Activated CD8-positive, alpha-beta T cell treated with anti-CD3 and anti-CD28 coated beads for 36 hours (primary cell): ENCODE measurements at regions not wholly inside any gene's neighbourhood (a gene's known extent, or its start where the extent isn't known, plus 50 kb on each side); places are given as distances from the start of the nearest gene placed in this dataset.

Experiments
- ATAC-seq: fragments of 200-7000 bp; cut with Tn5 transposase; one replicate; pipeline ENCODE4 v1.10.0; 2021; ENCODE audit warnings: mild to moderate bottlenecking, moderate library complexity
- CTCF ChIA-PET: fragments of 350-600 bp; sonication (Branson Sonifier 250); formaldehyde crosslinking; loops from one replicate; lab custom pipeline; 2021; ENCODE audit warnings: antibody characterized with exemption; lab: Charles Lee
- POLR2A ChIA-PET: fragments of 350-600 bp; sonication (Branson Sonifier 250); formaldehyde crosslinking; loops from one replicate; lab custom pipeline; 2021; ENCODE audit warnings: antibody characterized with exemption; lab: Charles Lee
- DNase-seq: peaks from one replicate; pipeline ENCODE4 v3.0.0-alpha.2; 2020
- H3K27ac Mint-ChIP-seq: one replicate; pipeline ENCODE4 v1.8.0; 2021; ENCODE audit warnings: mild to moderate bottlenecking, mixed read lengths
- H3K27me3 Mint-ChIP-seq: one replicate; pipeline ENCODE4 v1.8.0; 2021; ENCODE audit warnings: mixed read lengths
- H3K36me3 Mint-ChIP-seq: one replicate; pipeline ENCODE4 v1.8.0; 2021; ENCODE audit warnings: low read depth, mixed read lengths
- H3K4me1 Mint-ChIP-seq: one replicate; pipeline ENCODE4 v1.8.0; 2021; ENCODE audit warnings: low read depth, mixed read lengths
- H3K4me3 Mint-ChIP-seq: one replicate; pipeline ENCODE4 v1.8.0; 2021; ENCODE audit warnings: mild to moderate bottlenecking, moderate library complexity, mixed read lengths
- H3K9me3 Mint-ChIP-seq: one replicate; pipeline ENCODE4 v1.8.0; 2021; ENCODE audit warnings: mixed read lengths
- intact Hi-C: fragments of 100-400 bp; cut with micrococcal nuclease; formaldehyde crosslinking; loops from one replicate; pipeline ENCODE4 v1.10.0; 2022
- TF ChIP-seq, protein P1 (sequence below): fragments of 200-600 bp; IDR thresholded peaks from one replicate; pipeline ENCODE4 v1.8.0; 2022; ENCODE audit warnings: antibody characterized with exemption, mild to moderate bottlenecking

DNA sequence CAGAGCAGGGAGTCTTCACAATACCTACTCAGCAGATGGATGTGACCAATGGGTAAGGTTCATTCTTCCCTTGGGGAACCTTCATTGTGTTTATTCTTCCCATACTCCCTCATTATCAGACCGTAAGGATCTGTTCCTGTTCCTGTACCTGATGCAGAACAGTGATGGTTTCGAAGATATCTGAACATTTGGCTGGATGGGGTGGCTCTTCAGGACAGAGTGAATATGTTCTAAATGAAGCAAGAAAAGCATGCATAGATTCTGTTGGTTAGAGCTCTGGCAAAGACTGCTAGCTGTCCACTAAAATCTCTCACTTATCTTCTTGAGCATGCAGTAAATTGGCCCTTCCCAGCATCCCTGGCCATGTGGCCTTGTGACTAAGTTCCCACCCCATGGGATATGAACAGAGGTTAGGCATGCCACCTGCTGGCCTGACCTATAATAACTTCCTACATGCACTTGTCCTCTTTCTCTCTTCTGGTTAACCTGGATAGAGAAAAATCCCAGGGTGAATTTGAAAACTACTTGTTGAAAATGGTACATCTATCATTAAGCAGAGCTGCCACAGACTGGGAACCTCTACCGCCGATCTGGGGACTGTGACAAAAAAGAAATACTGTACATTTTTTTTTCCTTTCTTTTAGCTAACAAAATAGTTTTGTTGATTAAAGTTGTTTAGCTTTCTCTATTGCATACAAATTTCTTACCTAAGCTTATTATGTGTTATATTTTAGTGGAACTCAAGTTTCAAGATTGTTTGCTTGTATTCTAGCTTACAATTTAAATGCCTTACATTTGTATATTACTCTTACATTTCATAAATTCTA lies 60.0 kb upstream of the BANK1 start:
- Mint-ChIP-seq H3K4me1 (no peaks in the 10 kb centered on the region), H3K4me3 (no peak overlapping the region), H3K9me3 (no peaks in the 10 kb centered on the region), H3K36me3 (no peaks in the 10 kb centered on the region), H3K27me3 (peaks cover 9% of the 10 kb centered on the region), H3K27ac (no peak overlapping the region)
- intact Hi-C loops = loop anchor here (2.0 kb wide), 1 partner anchor 562 kb away; no protein-coding TSS in a partner anchor
- TF ChIP-seq, protein P1, sequence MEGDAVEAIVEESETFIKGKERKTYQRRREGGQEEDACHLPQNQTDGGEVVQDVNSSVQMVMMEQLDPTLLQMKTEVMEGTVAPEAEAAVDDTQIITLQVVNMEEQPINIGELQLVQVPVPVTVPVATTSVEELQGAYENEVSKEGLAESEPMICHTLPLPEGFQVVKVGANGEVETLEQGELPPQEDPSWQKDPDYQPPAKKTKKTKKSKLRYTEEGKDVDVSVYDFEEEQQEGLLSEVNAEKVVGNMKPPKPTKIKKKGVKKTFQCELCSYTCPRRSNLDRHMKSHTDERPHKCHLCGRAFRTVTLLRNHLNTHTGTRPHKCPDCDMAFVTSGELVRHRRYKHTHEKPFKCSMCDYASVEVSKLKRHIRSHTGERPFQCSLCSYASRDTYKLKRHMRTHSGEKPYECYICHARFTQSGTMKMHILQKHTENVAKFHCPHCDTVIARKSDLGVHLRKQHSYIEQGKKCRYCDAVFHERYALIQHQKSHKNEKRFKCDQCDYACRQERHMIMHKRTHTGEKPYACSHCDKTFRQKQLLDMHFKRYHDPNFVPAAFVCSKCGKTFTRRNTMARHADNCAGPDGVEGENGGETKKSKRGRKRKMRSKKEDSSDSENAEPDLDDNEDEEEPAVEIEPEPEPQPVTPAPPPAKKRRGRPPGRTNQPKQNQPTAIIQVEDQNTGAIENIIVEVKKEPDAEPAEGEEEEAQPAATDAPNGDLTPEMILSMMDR = peak; percentile 61
- DNase-seq (peak; percentile 73), ATAC-seq (peak; percentile 74)
- ChIA-PET POLR2A (no interaction called here), CTCF (interaction anchor here (0.7 to 2.9 kb wide), 22 partner anchors 10 to 1639 kb away, joined by 3 to 20 read pairs (median 4); no protein-coding TSS in a partner anchor)

DNA sequence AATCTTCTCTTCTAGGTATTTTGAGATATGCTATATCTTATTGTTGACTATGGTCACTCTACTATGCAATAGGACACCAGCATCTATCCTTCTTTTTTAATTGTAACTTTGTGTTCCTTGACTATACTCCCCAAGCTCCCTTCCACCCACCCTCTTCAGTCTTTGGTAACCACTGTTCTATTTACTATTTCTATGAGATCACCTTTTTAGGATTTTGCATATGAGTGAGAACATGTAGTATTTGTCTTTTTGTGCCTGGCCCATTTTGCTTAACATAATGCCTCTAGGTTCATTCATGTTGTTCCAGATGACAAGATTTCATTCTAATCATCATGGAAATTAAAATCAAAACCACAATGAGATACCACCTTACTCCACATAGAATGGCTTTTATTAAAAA lies 63.3 kb upstream of the BANK1 start:
- Mint-ChIP-seq H3K27ac (no peak overlapping the region), H3K4me3 (no peak overlapping the region), H3K9me3 (no peaks in the 10 kb centered on the region), H3K4me1 (peaks cover 8% of the 10 kb centered on the region), H3K27me3 (peaks cover 5% of the 10 kb centered on the region), H3K36me3 (no peaks in the 10 kb centered on the region)
- ChIA-PET POLR2A (no interaction called here), CTCF (no interaction called here)
- ATAC-seq (no peak), DNase-seq (no peak)
- intact Hi-C loops = no loop called here
- TF ChIP-seq, protein P1 = no peak

DNA sequence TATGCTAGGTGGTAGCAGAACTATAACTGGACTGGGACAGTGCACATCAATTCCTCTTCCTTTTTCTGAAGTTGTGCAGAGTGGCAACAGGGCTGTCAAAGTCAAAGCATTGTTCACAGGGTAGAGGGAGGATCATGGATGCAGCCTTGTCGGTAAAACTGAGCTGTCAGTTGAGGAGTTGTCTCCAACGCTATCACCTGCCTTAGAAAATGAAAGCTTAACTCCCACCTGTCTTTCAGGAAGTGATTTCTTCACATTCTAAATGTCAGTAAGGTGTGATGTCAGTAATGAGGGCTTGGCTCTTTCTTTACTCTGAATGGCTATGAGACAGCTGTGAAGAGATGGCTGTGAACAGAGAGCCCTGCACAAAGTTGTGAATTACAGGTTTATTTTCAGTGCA lies 66.4 kb upstream of the BANK1 start:
- CTCF ChIA-PET = interaction anchor here (1.1 kb wide), 1 partner anchor 10 kb away, joined by 3 read pairs; no protein-coding TSS in a partner anchor
- H3K27me3 Mint-ChIP-seq = no peaks in the 10 kb centered on the region
- peak; percentile 85 for ATAC-seq
- no peak overlapping the region for H3K27ac Mint-ChIP-seq
- peak; percentile 8 for DNase-seq
- H3K36me3 Mint-ChIP-seq = no peaks in the 10 kb centered on the region
- peaks cover 8% of the 10 kb centered on the region for H3K4me1 Mint-ChIP-seq
- no peaks in the 10 kb centered on the region for H3K9me3 Mint-ChIP-seq
- H3K4me3 Mint-ChIP-seq = no peak overlapping the region
- TF ChIP-seq, protein P1 = no peak
- intact Hi-C loops = no loop called here
- POLR2A ChIA-PET = no interaction called here

DNA sequence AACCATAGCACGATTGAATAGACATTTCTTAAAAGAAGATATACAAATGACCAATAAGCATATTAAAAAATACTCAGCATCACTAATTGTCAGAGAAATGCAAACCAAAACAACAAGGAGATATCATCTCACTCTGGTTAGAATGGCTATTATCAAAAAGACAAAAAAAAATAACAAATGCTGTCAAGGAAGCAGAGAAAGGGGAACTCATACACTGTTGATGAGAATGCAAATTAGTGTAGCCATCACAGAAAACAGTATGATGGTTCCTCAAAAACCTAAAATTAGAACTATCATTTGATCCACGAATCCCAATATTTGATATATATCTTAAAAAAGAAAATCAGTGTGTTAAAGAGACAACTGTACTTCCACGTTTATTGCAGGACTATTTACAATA lies 71.7 kb upstream of the BANK1 start:
- Mint-ChIP-seq H3K4me1 (no peaks in the 10 kb centered on the region), H3K27ac (no peak overlapping the region), H3K27me3 (peaks cover 2% of the 10 kb centered on the region), H3K36me3 (no peaks in the 10 kb centered on the region), H3K4me3 (no peak overlapping the region), H3K9me3 (peaks cover 16% of the 10 kb centered on the region)
- TF ChIP-seq, protein P1 = no peak
- intact Hi-C loops = no loop called here
- ATAC-seq (no peak), DNase-seq (no peak)
- ChIA-PET POLR2A (no interaction called here), CTCF (interaction anchor here (1.0 kb wide), 1 partner anchor 12 kb away, joined by 5 read pairs; no protein-coding TSS in a partner anchor)

DNA sequence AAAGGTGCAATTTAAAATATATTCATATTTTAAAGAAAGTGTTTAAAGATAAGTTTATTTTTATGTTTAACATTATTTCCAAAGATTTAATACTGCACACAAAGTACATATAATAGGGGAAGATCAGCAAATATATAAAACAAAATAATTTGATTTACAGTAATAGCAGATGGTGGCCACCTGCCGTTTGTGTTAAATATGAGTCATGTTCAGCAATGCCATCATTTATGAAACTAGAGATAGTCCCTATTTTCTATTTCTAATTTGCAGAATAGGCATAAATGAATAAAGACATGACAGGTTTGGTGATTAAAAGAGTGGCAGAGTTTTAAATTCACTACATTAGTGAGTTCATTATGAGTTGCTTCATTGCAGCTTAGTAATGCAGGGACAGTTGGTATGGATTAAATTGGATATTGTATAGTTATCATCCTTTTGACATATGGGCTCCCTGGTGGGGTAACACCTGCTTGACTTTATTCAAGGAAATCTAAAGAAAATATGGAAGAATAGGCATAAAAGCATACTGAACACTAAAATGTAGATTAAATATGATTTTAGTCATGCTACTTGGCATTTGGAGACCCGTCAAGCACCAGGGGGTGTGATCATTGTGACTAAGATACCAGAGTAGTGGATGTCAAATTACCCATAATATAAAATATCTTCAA lies 78.8 kb upstream of the BANK1 start:
- Mint-ChIP-seq H3K27me3 (peaks cover 2% of the 10 kb centered on the region), H3K9me3 (peaks cover 9% of the 10 kb centered on the region), H3K4me3 (no peak overlapping the region), H3K27ac (no peak overlapping the region), H3K4me1 (no peaks in the 10 kb centered on the region), H3K36me3 (no peaks in the 10 kb centered on the region)
- no peak for DNase-seq
- ChIA-PET CTCF (no interaction called here), POLR2A (no interaction called here)
- TF ChIP-seq, protein P1 = no peak
- ATAC-seq = no peak
- intact Hi-C loops = no loop called here
